ENCODE measurements at regions not wholly inside any gene's neighbourhood (a gene's known extent, or its start where the extent isn't known, plus 50 kb on each side); places are given as distances from the start of the nearest gene placed in this dataset.

DNA sequence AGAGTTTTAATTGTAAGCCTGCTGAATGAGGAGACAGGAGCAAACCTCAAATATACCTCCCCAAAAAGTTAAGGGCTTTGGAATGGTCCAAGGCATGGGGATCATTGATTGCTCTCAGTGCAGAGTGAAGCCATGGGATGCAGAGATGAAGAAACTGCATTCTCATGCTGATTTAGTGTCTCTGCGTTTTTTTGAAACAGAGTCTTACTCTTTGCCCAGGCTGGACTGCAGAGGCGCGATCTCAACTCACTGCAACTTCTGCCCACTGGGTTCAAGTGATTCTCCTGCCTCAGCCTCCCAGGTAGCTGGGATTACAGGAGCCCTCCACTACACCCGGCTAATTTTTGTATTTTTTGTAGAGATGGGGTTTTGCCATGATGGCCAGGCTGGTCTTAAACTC, 99.3 kb upstream of the ETV3 start:
- H3K4me3 ChIP-seq = no peak overlapping the region
- H3K36me3 ChIP-seq = no peaks in the 10 kb centered on the region
- H3K27ac ChIP-seq = no peak overlapping the region
- H3K4me2 ChIP-seq = no peak overlapping the region
- TF ChIP-seq Cebpa-rat (IDR thresholded peaks at IDR 0.05) = no peak
- H3K9me3 ChIP-seq = no peaks in the 10 kb centered on the region
- H3K27me3 ChIP-seq = no peaks in the 10 kb centered on the region
- no peak overlapping the region for H3K9ac ChIP-seq
- no peaks in the 10 kb centered on the region for H4K20me1 ChIP-seq
- H3K4me1 ChIP-seq = peaks cover 8% of the 10 kb centered on the region

DNA sequence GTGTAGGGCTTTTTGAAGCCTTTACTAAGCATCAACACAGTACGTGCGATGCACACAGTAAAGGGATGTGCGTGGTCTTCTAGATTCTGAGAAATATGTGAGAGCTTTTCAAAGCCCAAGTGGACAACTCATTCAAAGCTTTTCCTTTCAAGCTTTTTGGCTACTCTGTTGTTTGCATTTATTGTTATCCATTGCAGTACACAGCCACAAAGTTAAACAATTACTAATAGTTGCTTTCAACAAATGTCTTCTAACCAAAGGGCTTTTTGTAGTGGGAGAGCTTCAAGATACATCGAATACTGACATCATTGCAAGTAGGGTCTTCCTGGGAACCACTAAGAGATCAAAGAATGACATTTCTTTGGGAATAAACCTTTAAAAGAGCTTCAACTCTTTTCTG, 97.9 kb upstream of the ETV3 start:
- H3K9me3 ChIP-seq = no peaks in the 10 kb centered on the region
- H3K36me3 ChIP-seq = no peaks in the 10 kb centered on the region
- no peak for TF ChIP-seq Cebpa-rat (IDR thresholded peaks at IDR 0.05)
- no peak overlapping the region for H3K4me2 ChIP-seq
- H3K27me3 ChIP-seq = no peaks in the 10 kb centered on the region
- no peaks in the 10 kb centered on the region for H4K20me1 ChIP-seq
- H3K4me3 ChIP-seq = no peak overlapping the region
- no peak overlapping the region for H3K27ac ChIP-seq
- H3K9ac ChIP-seq = no peak overlapping the region
- H3K4me1 ChIP-seq = peaks cover 7% of the 10 kb centered on the region

DNA sequence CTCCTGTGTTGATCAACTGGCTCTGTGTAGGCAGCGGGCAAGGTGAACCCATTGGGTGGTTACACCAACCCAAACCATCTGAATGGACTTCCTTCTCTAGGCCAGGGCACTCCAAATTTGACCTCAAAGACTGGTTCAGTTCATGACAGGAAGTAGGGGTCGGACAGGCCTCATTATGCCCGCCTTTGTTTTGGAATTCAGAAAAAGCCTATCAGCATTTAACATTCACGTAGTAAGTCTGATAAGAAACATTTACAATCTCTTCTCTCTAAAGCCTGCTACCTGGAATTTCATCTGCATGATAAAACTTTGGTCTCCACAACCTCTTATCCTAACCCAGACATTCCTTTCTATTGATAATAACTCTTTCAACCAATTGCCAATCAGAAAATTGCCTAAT, 97.1 kb upstream of the ETV3 start:
- no peak overlapping the region for H3K4me2 ChIP-seq
- no peak for TF ChIP-seq Cebpa-rat (IDR thresholded peaks at IDR 0.05)

DNA sequence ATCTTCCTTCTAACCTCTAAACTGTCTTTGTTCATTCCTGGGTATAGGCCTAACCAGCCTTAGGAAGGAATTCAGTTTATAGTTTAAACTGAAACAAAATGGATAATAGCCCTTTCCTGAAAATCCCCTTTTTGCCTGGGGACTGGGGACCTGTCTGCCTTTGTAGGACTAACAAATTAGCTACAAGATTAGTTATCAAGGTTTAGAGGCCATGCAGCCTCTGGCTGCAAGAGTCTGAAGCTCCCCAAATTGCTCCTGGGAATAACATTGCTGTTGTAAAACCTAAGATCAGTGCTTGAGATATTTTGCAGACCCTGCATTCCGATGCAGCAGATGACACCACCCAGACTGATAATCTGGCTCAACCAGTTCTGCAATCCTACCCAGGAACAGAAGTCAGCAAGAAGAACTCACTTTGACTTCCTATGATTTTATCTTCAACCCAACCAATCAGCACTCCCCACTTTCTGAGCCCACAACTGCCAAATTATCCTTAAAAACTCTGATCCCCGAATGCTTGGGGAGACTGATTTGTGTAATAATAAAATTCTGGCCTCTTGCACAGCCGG, 96.6 kb upstream of the ETV3 start:
- Histone ChIP-seq H3K9me3 (no peaks in the 10 kb centered on the region), H3K4me3 (no peak overlapping the region), H3K4me1 (no peaks in the 10 kb centered on the region), H3K9ac (no peak overlapping the region), H3K4me2 (no peak overlapping the region), H4K20me1 (no peaks in the 10 kb centered on the region), H3K36me3 (no peaks in the 10 kb centered on the region), H3K27me3 (no peaks in the 10 kb centered on the region), H3K27ac (no peak overlapping the region)
- no peak for TF ChIP-seq Cebpa-rat (IDR thresholded peaks at IDR 0.05)

More for the DNA sequence above, 97.1 kb upstream of the ETV3 start:
- no peaks in the 10 kb centered on the region for H3K9me3 ChIP-seq
- H3K27me3 ChIP-seq = no peaks in the 10 kb centered on the region
- H4K20me1 ChIP-seq = no peaks in the 10 kb centered on the region
- no peak overlapping the region for H3K27ac ChIP-seq
- H3K4me1 ChIP-seq = no peaks in the 10 kb centered on the region
- H3K36me3 ChIP-seq = no peaks in the 10 kb centered on the region
- H3K9ac ChIP-seq = no peak overlapping the region
- no peak overlapping the region for H3K4me3 ChIP-seq

DNA sequence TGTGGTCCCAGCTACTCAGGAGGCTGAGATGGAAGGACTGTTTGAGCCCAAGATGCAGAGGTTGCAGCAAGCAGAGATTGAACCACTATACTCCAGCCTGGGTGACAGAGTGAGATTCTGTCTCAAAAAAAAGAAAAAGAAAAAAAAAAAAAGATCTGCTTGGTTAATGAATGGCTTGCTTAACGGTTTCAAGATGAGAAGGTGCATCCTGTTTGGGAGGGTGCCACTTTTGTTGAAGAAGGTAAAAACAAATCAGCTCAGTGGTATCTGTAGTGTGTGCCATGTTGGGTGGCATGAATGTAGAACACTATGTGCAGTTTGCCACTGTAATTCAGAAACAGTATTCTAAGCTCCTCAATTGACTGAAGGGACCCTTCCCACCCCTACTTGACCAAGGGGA, 94.9 kb upstream of the ETV3 start:
- Histone ChIP-seq H3K4me3 (no peak overlapping the region), H3K4me2 (no peak overlapping the region), H3K36me3 (no peaks in the 10 kb centered on the region), H3K27ac (no peak overlapping the region), H3K9me3 (no peaks in the 10 kb centered on the region), H4K20me1 (no peaks in the 10 kb centered on the region), H3K4me1 (no peaks in the 10 kb centered on the region), H3K27me3 (no peaks in the 10 kb centered on the region), H3K9ac (no peak overlapping the region)
- TF ChIP-seq Cebpa-rat (IDR thresholded peaks at IDR 0.05) = no peak

DNA sequence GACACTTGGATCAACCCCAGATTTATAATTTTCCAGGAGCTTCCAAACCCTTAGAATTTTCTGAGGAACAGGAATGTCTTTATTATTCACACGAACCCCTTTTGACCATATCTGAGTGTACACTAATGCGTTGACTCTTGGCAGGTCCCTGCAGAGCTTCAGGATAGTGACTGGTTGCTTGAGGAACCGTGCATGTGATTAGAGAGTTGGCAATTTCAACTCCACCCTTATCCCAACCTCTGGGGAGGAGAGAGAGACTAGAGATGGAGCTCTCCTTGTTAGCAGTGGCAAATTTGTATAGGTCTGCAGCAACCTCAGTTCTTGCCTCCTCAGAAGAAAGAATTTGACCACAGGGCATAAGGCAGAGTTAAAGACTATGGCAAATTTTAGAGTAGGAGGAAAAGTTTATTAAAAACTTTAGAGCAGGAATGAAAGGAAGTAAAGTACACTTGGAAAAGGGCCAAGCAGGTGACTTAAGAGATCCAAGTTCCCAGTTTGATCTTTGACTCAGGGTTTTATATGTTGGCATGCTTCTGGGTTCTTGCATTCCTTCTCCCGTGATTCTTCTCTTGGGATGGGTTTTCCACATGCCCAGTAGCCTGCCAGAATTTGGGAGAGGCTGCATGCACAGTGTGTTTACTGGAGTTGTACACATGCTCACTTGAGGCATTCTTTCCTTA, 93.8 kb upstream of the ETV3 start:
- H3K9me3 ChIP-seq = no peaks in the 10 kb centered on the region
- no peaks in the 10 kb centered on the region for H3K4me1 ChIP-seq
- H3K4me2 ChIP-seq = no peak overlapping the region
- H3K27me3 ChIP-seq = no peaks in the 10 kb centered on the region
- no peaks in the 10 kb centered on the region for H3K36me3 ChIP-seq
- no peak overlapping the region for H3K4me3 ChIP-seq
- no peak overlapping the region for H3K27ac ChIP-seq
- no peak for TF ChIP-seq Cebpa-rat (IDR thresholded peaks at IDR 0.05)
- no peaks in the 10 kb centered on the region for H4K20me1 ChIP-seq
- H3K9ac ChIP-seq = no peak overlapping the region

DNA sequence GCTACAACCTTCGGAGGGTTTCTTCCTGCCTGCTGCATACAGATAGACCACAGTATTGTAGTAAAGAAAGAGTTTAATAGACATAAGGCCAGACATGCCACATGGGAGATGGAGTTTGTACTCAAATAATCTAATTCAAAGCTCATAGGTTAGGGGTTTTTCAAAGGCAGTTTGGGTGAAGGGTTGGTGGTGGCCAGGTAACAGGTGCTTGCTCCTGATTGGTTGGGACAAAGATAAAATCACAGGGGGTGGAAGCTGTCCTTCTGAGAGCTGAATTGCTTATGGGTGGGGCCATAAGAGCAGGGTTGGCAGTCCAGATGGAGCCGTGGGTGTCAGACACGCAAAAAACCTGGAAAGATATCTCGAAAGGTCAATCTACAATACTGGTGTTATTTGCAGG, 92.3 kb upstream of the ETV3 start:
- Histone ChIP-seq H3K4me2 (no peak overlapping the region), H3K36me3 (no peaks in the 10 kb centered on the region), H3K9me3 (peaks cover 3% of the 10 kb centered on the region), H3K4me3 (no peak overlapping the region), H3K9ac (no peak overlapping the region), H3K4me1 (no peaks in the 10 kb centered on the region), H3K27me3 (no peaks in the 10 kb centered on the region), H4K20me1 (no peaks in the 10 kb centered on the region), H3K27ac (no peak overlapping the region)
- TF ChIP-seq Cebpa-rat (IDR thresholded peaks at IDR 0.05) = no peak

DNA sequence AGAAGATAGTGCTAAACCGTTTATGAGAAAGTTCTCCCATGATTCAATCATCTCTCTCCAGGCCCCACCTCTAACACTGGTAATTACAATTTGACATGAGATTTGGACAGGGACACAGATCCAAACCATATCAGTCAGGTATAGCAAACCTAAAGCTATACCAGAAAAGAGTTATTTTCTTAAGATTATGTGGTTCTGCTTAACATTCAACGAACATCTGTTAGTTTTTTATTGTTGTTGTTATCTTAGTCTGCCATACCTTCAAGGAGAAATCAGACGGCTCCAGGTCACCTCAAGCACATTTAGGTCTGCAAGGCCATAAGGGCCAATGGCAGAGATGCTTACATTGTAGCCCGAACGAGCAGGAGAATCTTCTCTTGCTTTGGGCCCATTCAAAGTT, 89.5 kb upstream of the ETV3 start:
- H3K9me3 ChIP-seq = peaks cover 19% of the 10 kb centered on the region
- H3K36me3 ChIP-seq = no peaks in the 10 kb centered on the region
- H3K9ac ChIP-seq = no peak overlapping the region
- no peaks in the 10 kb centered on the region for H4K20me1 ChIP-seq
- H3K4me2 ChIP-seq = no peak overlapping the region
- H3K27ac ChIP-seq = no peak overlapping the region
- H3K4me3 ChIP-seq = no peak overlapping the region
- no peaks in the 10 kb centered on the region for H3K27me3 ChIP-seq
- no peak for TF ChIP-seq Cebpa-rat (IDR thresholded peaks at IDR 0.05)
- no peaks in the 10 kb centered on the region for H3K4me1 ChIP-seq

DNA sequence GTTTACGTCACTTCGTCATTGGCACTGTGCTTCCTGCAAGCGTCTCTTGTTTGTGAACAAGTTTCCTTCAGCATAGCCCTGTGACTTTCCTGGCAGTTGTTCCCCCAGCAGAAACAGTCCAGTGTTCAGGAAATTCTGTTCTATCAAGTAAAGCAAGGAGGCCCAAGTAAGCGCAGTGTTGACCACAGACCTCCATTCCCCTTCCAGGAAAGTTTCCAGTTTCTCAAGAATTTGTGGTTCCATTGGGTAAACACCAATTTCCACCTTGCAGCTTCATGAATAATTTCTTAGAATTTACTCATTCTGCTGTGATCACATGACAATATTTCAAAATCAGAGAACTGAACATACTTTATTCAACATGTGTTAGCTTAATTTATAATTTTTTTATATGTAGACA, 88.5 kb upstream of the ETV3 start:
- H3K9ac ChIP-seq = no peak overlapping the region
- H3K9me3 ChIP-seq = peaks cover 19% of the 10 kb centered on the region
- H3K4me2 ChIP-seq = no peak overlapping the region
- H3K27me3 ChIP-seq = no peaks in the 10 kb centered on the region
- no peak for TF ChIP-seq Cebpa-rat (IDR thresholded peaks at IDR 0.05)
- no peaks in the 10 kb centered on the region for H3K36me3 ChIP-seq
- H3K4me3 ChIP-seq = no peak overlapping the region
- H4K20me1 ChIP-seq = no peaks in the 10 kb centered on the region
- H3K27ac ChIP-seq = no peak overlapping the region
- no peaks in the 10 kb centered on the region for H3K4me1 ChIP-seq

DNA sequence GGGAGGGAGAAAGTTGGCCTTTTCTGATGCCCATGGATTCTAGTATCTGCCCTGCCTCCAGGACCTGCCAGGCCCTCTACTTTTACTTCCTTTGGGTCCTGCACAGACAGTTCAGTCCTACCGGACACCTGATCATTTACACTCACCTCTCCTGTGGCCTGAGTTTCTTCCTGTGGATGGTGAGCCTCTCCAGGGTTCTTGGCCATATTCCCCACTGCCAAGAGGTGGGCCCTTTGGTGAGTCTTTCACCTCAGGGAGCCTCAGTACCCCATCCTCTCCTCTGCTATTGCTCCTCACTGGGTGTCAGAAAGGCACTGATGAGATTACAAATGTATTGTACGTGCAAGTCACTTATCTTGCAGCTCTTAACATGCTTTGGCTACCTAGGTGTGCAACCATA, 81.4 kb upstream of the ETV3 start:
- TF ChIP-seq Cebpa-rat (IDR thresholded peaks at IDR 0.05) = no peak

DNA sequence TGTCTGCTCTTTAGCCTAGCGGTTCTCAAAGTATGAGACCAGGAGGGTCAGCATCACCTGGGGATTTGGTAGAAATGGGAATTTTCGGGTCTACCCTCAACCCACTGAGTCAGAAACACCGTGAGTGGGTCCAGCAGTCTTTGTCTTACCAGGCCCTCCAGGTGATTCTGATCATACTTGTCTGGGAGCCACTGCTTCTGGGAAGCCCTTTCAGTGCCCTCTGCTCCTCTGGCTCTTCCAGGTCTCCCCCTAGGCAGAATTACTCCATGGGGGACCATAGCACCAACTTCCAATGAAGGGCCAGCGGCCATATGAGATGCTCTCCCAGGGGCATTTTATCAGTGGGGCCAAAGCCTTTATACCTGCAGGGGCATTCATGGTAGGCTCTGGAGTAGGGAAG, 81.0 kb upstream of the ETV3 start:
- H3K27me3 ChIP-seq = no peaks in the 10 kb centered on the region
- no peak overlapping the region for H3K9ac ChIP-seq

More for the DNA sequence above, 81.4 kb upstream of the ETV3 start:
- Histone ChIP-seq H3K27me3 (no peaks in the 10 kb centered on the region), H3K4me3 (no peak overlapping the region), H3K9ac (no peak overlapping the region), H3K36me3 (no peaks in the 10 kb centered on the region), H3K4me2 (no peak overlapping the region), H3K9me3 (peaks cover 23% of the 10 kb centered on the region), H3K27ac (no peak overlapping the region), H3K4me1 (no peaks in the 10 kb centered on the region), H4K20me1 (no peaks in the 10 kb centered on the region)

More for the DNA sequence above, 81.0 kb upstream of the ETV3 start:
- H3K9me3 ChIP-seq = peaks cover 23% of the 10 kb centered on the region
- no peak overlapping the region for H3K4me3 ChIP-seq
- TF ChIP-seq Cebpa-rat (IDR thresholded peaks at IDR 0.05) = no peak
- no peaks in the 10 kb centered on the region for H3K36me3 ChIP-seq
- no peak overlapping the region for H3K4me2 ChIP-seq
- no peak overlapping the region for H3K27ac ChIP-seq
- no peaks in the 10 kb centered on the region for H3K4me1 ChIP-seq
- H4K20me1 ChIP-seq = no peaks in the 10 kb centered on the region

Data from BLaER1 (cell line).